CD8-positive, alpha-beta memory T cell (primary cell): ENCODE measurements at regions not wholly inside any gene's neighbourhood (a gene's known extent, or its start where the extent isn't known, plus 50 kb on each side); places are given as distances from the start of the nearest gene placed in this dataset.

Source experiments
- CTCF ChIA-PET: fragments of 350-600 bp; sonication (Branson Sonifier 250); formaldehyde crosslinking; loops from one replicate; lab custom pipeline; 2021; ENCODE audit warnings: antibody characterized with exemption; lab: Charles Lee
- POLR2A ChIA-PET: fragments of 350-600 bp; sonication (Branson Sonifier 250); formaldehyde crosslinking; loops from one replicate; lab custom pipeline; 2021; ENCODE audit warnings: antibody characterized with exemption; lab: Charles Lee
- DNase-seq, 5 donors: peaks; one replicate each; pipeline versions ENCODE4 v3.0.0 to v3.0.0-alpha.2; 2020 to 2022; ENCODE audit warnings: mixed read lengths in 1 of 5
- H3K27ac ChIP-seq: one replicate; pipeline ENCODE4 v1.7.0; 2013; ENCODE audit warnings: low read depth, mild to moderate bottlenecking, low read length, moderate library complexity
- H3K27me3 ChIP-seq: 2 replicates; pipeline ENCODE4 v1.7.0; 2013; ENCODE audit warnings: low read length, mild to moderate bottlenecking; ENCODE audit not compliant: insufficient read depth, poor library complexity, severe bottlenecking
- H3K36me3 ChIP-seq: 2 replicates; pipeline ENCODE4 v1.7.0; 2013; ENCODE audit warnings: mild to moderate bottlenecking, low read length, moderate library complexity; ENCODE audit not compliant: insufficient read depth
- H3K4me1 ChIP-seq: 2 replicates; pipeline ENCODE4 v1.7.0; 2013; ENCODE audit warnings: mild to moderate bottlenecking, low read length, moderate library complexity; ENCODE audit not compliant: insufficient read depth
- H3K4me3 ChIP-seq: 2 replicates; pipeline ENCODE4 v1.7.0; 2013; ENCODE audit warnings: mild to moderate bottlenecking, low read length
- H3K9me3 ChIP-seq: 2 replicates; pipeline ENCODE4 v1.7.0; 2013; ENCODE audit warnings: mild to moderate bottlenecking, low read length
- H3K27ac Mint-ChIP-seq, 8 donors: one replicate each; pipeline ENCODE4 v1.8.0; 2020 to 2021; ENCODE audit warnings: mixed read lengths in 8 of 8, mild to moderate bottlenecking in 6 of 8, inconsistent platforms in 3 of 8, moderate library complexity in 3 of 8
- H3K27me3 Mint-ChIP-seq, 2 donors: one replicate each; pipeline ENCODE4 v1.8.0; 2020 to 2021; ENCODE audit warnings: mixed read lengths in 2 of 2, mild to moderate bottlenecking in 1 of 2, moderate library complexity in 1 of 2
- H3K36me3 Mint-ChIP-seq, 3 donors: one replicate each; pipeline ENCODE4 v1.8.0; 2020 to 2021; ENCODE audit warnings: mixed read lengths in 3 of 3, inconsistent platforms in 1 of 3, mild to moderate bottlenecking in 1 of 3
- H3K4me1 Mint-ChIP-seq, 3 donors: one replicate each; pipeline ENCODE4 v1.8.0; 2020 to 2021; ENCODE audit warnings: mixed read lengths in 3 of 3, inconsistent platforms in 1 of 3, mild to moderate bottlenecking in 1 of 3
- H3K4me3 Mint-ChIP-seq, 7 donors: one replicate each; pipeline ENCODE4 v1.8.0; 2020 to 2021; ENCODE audit warnings: mixed read lengths in 7 of 7, mild to moderate bottlenecking in 6 of 7, moderate library complexity in 4 of 7, inconsistent platforms in 2 of 7
- H3K9me3 Mint-ChIP-seq, 5 donors: one replicate each; pipeline ENCODE4 v1.8.0; 2020 to 2022; ENCODE audit warnings: mixed read lengths in 5 of 5, mild to moderate bottlenecking in 3 of 5, moderate library complexity in 2 of 5, inconsistent platforms in 1 of 5

GRCh38 chr1:30411206-30411605 lies 312.2 kb downstream of the MATN1 start:
- Histone ChIP-seq H3K4me1 (no peaks in the 10 kb centered on the region), H3K4me3 (no peak overlapping the region), H3K36me3 (no peaks in the 10 kb centered on the region), H3K9me3 (no peaks in the 10 kb centered on the region), H3K27ac (no peak overlapping the region), H3K27me3 (no peaks in the 10 kb centered on the region)
- Mint-ChIP-seq H3K36me3 (no peaks in the 10 kb centered on the region), H3K4me1 (no peaks in the 10 kb centered on the region), H3K27me3 (peaks cover 11 to 42% of the 10 kb centered on the region in 2 donors), H3K4me3 (no peak overlapping the region), H3K9me3 (no peaks in the 10 kb centered on the region), H3K27ac (no peak overlapping the region)
- no peak for DNase-seq
- POLR2A ChIA-PET, result no interaction called here
- CTCF ChIA-PET, result no interaction called here

DNA sequence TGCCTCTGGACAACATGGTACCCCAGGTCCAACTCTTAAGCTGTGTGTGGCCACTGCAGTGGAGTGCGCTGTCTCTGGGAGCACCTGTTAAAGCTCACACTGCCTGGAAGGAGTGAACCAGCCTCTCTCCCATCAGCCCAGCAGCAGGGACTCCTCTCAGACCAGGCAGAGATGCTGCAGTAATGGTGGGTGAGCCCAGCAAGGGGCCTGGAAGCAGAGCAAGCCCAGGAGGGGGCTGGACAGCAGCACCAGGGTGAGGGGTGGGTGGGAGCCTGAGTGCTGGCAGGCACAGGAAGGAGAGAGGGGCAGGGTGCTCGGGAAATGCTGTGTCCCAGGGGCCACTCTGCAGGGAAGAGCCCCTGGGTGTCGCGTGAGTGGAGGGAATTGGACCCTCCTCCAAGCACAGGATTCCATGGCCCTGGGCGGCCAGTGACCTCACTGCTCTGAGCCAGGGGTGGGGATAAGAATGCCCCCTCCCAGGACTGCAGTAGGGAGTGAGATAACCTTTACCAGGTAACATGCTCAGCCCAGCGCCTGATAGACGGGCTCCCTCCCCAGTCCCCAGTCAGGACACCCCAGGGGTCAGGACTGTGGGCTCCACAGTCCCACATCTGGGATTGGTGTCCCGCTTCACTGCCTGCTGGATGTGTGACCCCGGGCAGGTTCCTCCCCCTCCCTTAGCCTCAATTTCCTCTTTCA lies 313.1 kb downstream of the MATN1 start:
- Mint-ChIP-seq H3K4me1 (no peaks in the 10 kb centered on the region), H3K9me3 (no peaks in the 10 kb centered on the region), H3K27me3 (peaks cover 9 to 41% of the 10 kb centered on the region in 2 donors), H3K36me3 (no peaks in the 10 kb centered on the region), H3K27ac (no peak overlapping the region), H3K4me3 (no peak overlapping the region)
- Histone ChIP-seq H3K9me3 (no peaks in the 10 kb centered on the region), H3K27ac (no peak overlapping the region), H3K27me3 (no peaks in the 10 kb centered on the region), H3K4me3 (no peak overlapping the region), H3K4me1 (no peaks in the 10 kb centered on the region), H3K36me3 (no peaks in the 10 kb centered on the region)
- ChIA-PET POLR2A (no interaction called here), CTCF (no interaction called here)
- no peak for DNase-seq

DNA sequence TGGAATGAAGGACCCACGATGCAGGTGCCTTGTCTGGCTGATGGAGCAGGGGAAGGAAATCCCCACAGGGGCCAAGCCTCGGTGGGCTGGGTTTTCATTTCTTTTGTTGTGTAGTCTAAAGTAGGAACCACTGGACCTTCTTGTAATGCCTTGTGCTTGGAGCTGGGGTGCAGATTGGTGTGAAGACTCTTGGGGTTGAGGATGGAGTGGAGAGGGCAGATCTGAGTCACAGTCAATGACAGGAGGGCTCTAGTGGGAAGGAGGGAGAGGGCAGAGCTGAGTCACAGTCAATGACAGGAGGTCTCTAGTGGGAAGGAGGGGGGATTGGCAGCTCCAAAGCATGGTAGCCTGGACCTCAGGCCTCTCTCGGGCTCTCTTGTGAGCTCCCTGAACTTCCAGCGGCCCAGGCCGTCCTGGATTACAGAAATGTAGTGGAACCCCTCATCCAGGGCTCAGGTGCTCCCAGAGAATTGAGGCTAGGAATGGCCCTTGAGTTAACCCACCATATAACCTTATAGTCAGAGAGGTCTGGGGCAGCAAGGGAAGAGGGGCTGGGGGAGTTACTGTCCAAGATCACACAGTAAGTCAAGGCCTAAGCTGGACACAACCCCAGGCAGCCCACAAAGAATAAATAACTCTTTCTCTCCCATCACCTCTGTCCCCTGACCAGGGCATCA lies 313.8 kb downstream of the MATN1 start:
- CTCF ChIA-PET, result no interaction called here
- Mint-ChIP-seq H3K27me3 (peaks cover 11 to 40% of the 10 kb centered on the region in 2 donors), H3K27ac (no peak overlapping the region), H3K4me3 (no peak overlapping the region), H3K36me3 (no peaks in the 10 kb centered on the region), H3K9me3 (no peaks in the 10 kb centered on the region), H3K4me1 (no peaks in the 10 kb centered on the region)
- POLR2A ChIA-PET, result no interaction called here
- Histone ChIP-seq H3K4me3 (no peak overlapping the region), H3K27ac (no peak overlapping the region), H3K4me1 (no peaks in the 10 kb centered on the region), H3K36me3 (no peaks in the 10 kb centered on the region), H3K27me3 (no peaks in the 10 kb centered on the region), H3K9me3 (no peaks in the 10 kb centered on the region)
- no peak for DNase-seq

GRCh38 chr1:30407865-30408580 lies 315.4 kb downstream of the MATN1 start:
- H3K4me3 Mint-ChIP-seq, result no peak overlapping the region
- H3K36me3 Mint-ChIP-seq, result no peaks in the 10 kb centered on the region
- DNase-seq, result no peak

DNA sequence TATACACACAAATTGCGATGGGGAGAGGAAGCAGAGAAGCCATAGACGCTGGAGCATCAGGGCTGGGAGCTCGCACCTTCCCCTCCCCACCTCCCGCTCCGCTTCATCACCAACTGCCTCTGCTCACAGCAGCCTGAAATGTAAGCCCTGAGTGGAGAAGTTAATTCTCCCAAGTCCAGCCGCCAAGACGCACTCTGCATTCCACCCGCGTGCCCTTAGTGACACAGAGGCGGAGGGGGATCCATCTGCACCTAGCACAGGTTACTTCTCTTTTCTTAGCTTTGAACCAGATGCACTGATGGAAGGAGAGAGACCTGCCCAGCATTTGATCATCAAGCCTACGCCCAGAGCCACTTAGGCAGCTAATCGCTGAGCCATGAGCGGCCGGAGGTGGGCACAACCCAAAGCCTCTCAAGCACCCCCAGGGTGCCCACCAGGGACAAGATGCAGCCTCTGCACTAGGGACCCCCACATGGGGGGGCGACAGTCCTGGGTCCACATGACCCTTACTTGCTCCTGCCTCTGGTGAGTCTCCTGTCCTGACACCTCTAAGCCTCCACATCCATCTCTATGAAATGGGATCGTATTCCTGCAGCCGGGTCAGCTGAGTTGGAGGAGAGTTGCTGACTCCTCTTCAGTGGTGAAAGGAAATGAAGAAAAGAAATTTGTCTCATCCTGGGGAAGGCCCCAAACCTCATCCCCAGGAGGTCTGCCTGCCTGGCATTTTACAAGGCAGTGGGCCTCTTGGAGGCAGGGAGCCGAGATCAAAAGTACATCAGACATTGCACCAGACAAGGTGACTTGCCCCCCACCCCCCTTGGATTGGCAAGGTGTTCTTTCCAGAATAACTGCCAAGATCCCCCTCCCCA lies 316.2 kb downstream of the MATN1 start:
- POLR2A ChIA-PET, result no interaction called here
- CTCF ChIA-PET, result no interaction called here

More at GRCh38 chr1:30407865-30408580, 315.4 kb downstream of the MATN1 start:
- Histone ChIP-seq H3K4me1 (no peaks in the 10 kb centered on the region), H3K27me3 (no peaks in the 10 kb centered on the region), H3K4me3 (no peak overlapping the region), H3K36me3 (no peaks in the 10 kb centered on the region), H3K9me3 (no peaks in the 10 kb centered on the region), H3K27ac (no peak overlapping the region)
- H3K9me3 Mint-ChIP-seq, result no peaks in the 10 kb centered on the region
- CTCF ChIA-PET, result no interaction called here
- H3K27me3 Mint-ChIP-seq, result peaks cover 11 to 47% of the 10 kb centered on the region in 2 donors
- POLR2A ChIA-PET, result no interaction called here
- H3K27ac Mint-ChIP-seq, result no peak overlapping the region
- H3K4me1 Mint-ChIP-seq, result no peaks in the 10 kb centered on the region

DNA sequence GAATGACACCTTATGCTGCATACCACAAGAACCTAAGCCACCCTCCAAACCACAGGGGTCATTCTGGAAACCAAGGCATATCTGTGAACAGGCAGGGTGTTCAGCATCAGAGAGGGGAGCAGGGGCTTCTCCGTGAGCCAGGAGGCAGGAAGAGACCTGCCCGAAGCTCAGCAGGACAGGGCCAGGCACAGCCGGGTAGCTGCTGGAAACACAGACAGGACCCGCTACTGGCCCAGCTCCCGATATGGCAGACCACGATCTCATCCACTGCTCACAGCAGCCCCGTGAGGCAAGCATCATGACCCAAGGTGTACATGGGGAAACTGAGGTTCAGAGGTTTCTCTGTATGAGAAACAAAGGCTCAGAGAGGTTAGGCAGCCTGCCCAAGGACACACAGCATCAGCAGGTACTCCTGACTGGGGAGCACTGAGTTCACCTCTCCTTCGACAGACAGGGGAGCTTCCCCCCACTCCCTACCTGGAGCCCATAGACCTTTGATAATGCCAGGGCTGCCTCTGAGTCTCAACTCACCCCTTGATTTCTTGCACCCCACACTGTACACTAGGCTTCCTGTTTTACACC lies 317.7 kb downstream of the MATN1 start:
- Mint-ChIP-seq H3K27ac (no peak overlapping the region), H3K36me3 (no peaks in the 10 kb centered on the region), H3K4me1 (no peaks in the 10 kb centered on the region), H3K27me3 (peaks cover 8 to 41% of the 10 kb centered on the region in 2 donors), H3K4me3 (no peak overlapping the region), H3K9me3 (no peaks in the 10 kb centered on the region)
- ChIA-PET CTCF (no interaction called here), POLR2A (no interaction called here)
- H3K36me3 ChIP-seq, result no peaks in the 10 kb centered on the region
- H3K4me3 ChIP-seq, result no peak overlapping the region
- no peak for DNase-seq
- no peaks in the 10 kb centered on the region for H3K27me3 ChIP-seq
- H3K9me3 ChIP-seq, result no peaks in the 10 kb centered on the region
- no peaks in the 10 kb centered on the region for H3K4me1 ChIP-seq
- H3K27ac ChIP-seq, result no peak overlapping the region

More for the DNA sequence above, 316.2 kb downstream of the MATN1 start:
- H3K4me1 Mint-ChIP-seq, result no peaks in the 10 kb centered on the region
- peaks cover 11 to 50% of the 10 kb centered on the region in 2 donors for H3K27me3 Mint-ChIP-seq
- Histone ChIP-seq H3K27ac (no peak overlapping the region), H3K27me3 (no peaks in the 10 kb centered on the region), H3K36me3 (no peaks in the 10 kb centered on the region), H3K4me3 (no peak overlapping the region), H3K9me3 (no peaks in the 10 kb centered on the region), H3K4me1 (no peaks in the 10 kb centered on the region)
- no peak overlapping the region for H3K4me3 Mint-ChIP-seq
- no peaks in the 10 kb centered on the region for H3K36me3 Mint-ChIP-seq
- no peak overlapping the region for H3K27ac Mint-ChIP-seq
- DNase-seq, result no peak
- no peaks in the 10 kb centered on the region for H3K9me3 Mint-ChIP-seq

- Mint-ChIP-seq H3K4me3 (no peak overlapping the region), H3K4me1 (no peaks in the 10 kb centered on the region), H3K9me3 (no peaks in the 10 kb centered on the region), H3K36me3 (no peaks in the 10 kb centered on the region), H3K27me3 (peaks cover 6 to 40% of the 10 kb centered on the region in 2 donors), H3K27ac (no peak overlapping the region)
- no peak for DNase-seq
- Histone ChIP-seq H3K4me3 (no peak overlapping the region), H3K27ac (no peak overlapping the region), H3K27me3 (no peaks in the 10 kb centered on the region), H3K9me3 (no peaks in the 10 kb centered on the region), H3K4me1 (no peaks in the 10 kb centered on the region), H3K36me3 (no peaks in the 10 kb centered on the region)
- ChIA-PET CTCF (no interaction called here), POLR2A (no interaction called here)
These were observed 318.3 kb downstream of the MATN1 start for GRCh38 chr1:30405081-30405480.
